GM12873 (cell line): ENCODE measurements at regions not wholly inside any gene's neighbourhood (a gene's known extent, or its start where the extent isn't known, plus 50 kb on each side); places are given as distances from the start of the nearest gene placed in this dataset.

Source experiments
- CTCF ChIP-seq: IDR thresholded peaks from 2 replicates; pipeline ENCODE4 v1.5.1; 2012; ENCODE audit warnings: low read depth, mild to moderate bottlenecking, moderate library complexity, low read length, control low read depth; ENCODE audit not compliant: insufficient read depth; ENCODE audit errors: missing control alignments

- TF ChIP-seq CTCF: no peak
Measured at GRCh38 chr5:167489202-167489601, 802.2 kb upstream of the WWC1 start.

- no peak for TF ChIP-seq CTCF
Measured at GRCh38 chr5:167503926-167504720, 787.3 kb upstream of the WWC1 start.

GRCh38 chr5:167507463-167508233, 783.8 kb upstream of the WWC1 start:
- no peak for TF ChIP-seq CTCF

- TF ChIP-seq CTCF: no peak
Measured at GRCh38 chr5:167509076-167509475, 782.4 kb upstream of the WWC1 start.

GRCh38 chr5:167511276-167511675, 780.2 kb upstream of the WWC1 start:
- TF ChIP-seq CTCF: no peak

- no peak for TF ChIP-seq CTCF
Measured at GRCh38 chr5:167512111-167512510, 779.3 kb upstream of the WWC1 start.

GRCh38 chr5:167513381-167513780, 778.1 kb upstream of the WWC1 start:
- no peak for TF ChIP-seq CTCF
